ENCODE measurements at regions not wholly inside any gene's neighbourhood (a gene's known extent, or its start where the extent isn't known, plus 50 kb on each side); places are given as distances from the start of the nearest gene placed in this dataset.

DNA sequence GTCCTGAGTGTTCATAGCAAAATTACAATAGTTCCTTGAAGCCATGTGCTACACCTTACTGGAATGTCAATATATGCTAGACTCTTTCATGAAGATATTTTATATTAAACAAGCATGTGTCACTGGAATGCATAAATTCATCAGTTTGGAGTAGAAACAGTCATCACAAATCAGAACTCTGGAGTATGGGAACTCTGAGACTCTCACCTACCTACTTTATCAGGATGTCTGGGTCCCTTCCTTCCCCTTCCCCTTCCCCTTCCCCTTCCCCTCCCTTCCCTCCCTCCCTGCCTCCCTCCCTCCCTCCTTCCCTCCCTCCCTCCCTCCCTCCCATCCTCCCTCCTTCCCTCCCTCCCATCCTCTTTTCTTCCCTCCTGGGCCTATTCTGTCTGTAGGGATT, 144.7 kb upstream of the PEX5L start:
- DNase-seq (ENCODE audit: low read depth) = no peak
- H3K4me3 ChIP-seq (ENCODE audit: low read depth, low read length) = no peak overlapping the region
- TF ChIP-seq, protein P1, sequence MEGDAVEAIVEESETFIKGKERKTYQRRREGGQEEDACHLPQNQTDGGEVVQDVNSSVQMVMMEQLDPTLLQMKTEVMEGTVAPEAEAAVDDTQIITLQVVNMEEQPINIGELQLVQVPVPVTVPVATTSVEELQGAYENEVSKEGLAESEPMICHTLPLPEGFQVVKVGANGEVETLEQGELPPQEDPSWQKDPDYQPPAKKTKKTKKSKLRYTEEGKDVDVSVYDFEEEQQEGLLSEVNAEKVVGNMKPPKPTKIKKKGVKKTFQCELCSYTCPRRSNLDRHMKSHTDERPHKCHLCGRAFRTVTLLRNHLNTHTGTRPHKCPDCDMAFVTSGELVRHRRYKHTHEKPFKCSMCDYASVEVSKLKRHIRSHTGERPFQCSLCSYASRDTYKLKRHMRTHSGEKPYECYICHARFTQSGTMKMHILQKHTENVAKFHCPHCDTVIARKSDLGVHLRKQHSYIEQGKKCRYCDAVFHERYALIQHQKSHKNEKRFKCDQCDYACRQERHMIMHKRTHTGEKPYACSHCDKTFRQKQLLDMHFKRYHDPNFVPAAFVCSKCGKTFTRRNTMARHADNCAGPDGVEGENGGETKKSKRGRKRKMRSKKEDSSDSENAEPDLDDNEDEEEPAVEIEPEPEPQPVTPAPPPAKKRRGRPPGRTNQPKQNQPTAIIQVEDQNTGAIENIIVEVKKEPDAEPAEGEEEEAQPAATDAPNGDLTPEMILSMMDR (conservative IDR thresholded peaks at IDR 0.05; ENCODE audit: low read depth, low read length) = no peak

GRCh38 chr3:180183346-180183745, 146.6 kb upstream of the PEX5L start:
- TF ChIP-seq, protein P1 (conservative IDR thresholded peaks at IDR 0.05; ENCODE audit: low read depth, low read length) = no peak
- H3K4me3 ChIP-seq (ENCODE audit: low read depth, low read length) = no peak overlapping the region
- DNase-seq (ENCODE audit: low read depth) = no peak

DNA sequence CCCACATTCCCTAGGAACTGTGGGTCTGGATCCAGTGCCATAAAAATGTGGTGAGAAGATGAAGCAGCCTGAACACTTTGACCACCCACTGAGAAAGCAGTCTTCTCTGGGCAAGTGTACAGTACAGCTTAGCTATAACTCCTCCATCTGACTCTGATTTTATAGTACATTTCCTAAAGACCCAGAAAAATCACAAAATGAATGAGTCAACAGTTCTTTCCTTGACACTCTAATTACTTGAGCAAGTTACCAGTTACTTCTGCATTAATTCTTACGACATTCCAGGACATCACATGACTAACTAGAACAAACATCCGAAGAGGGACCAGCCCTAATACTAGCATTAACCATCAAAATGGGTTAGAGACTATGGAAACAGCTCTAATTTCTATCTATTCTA, 148.1 kb upstream of the PEX5L start:
- no peak for DNase-seq (ENCODE audit: low read depth)
- TF ChIP-seq, protein P1 (conservative IDR thresholded peaks at IDR 0.05; ENCODE audit: low read depth, low read length) = no peak
- no peak overlapping the region for H3K4me3 ChIP-seq (ENCODE audit: low read depth, low read length)

DNA sequence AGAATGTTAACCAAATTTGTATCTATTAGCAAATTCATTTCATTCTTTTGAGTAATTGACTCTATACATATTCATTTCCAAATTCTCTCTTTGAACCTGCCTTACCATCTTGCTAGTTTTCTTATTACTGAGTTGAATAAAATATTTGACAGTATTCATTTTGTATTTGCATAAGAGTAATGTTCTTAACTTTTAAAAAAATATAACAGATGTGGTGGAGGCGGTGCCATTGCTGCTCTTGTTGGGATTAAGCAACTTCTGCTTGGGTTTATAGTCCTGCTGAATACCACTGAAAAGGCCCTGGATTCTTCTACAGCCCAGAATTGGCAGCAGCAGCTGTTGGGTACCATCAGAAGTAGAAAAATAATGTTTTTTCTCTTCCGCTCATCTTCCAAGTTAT, 148.9 kb upstream of the PEX5L start:
- TF ChIP-seq, protein P1 (conservative IDR thresholded peaks at IDR 0.05; ENCODE audit: low read depth, low read length) = no peak
- DNase-seq (ENCODE audit: low read depth) = no peak

GRCh38 chr3:180188512-180189309, 152.0 kb upstream of the PEX5L start:
- TF ChIP-seq, protein P1 (conservative IDR thresholded peaks at IDR 0.05; ENCODE audit: low read depth, low read length) = no peak
- DNase-seq (ENCODE audit: low read depth) = no peak
- no peak overlapping the region for H3K4me3 ChIP-seq (ENCODE audit: low read depth, low read length)

More for the DNA sequence above, 148.9 kb upstream of the PEX5L start:
- no peak overlapping the region for H3K4me3 ChIP-seq (ENCODE audit: low read depth, low read length)

DNA sequence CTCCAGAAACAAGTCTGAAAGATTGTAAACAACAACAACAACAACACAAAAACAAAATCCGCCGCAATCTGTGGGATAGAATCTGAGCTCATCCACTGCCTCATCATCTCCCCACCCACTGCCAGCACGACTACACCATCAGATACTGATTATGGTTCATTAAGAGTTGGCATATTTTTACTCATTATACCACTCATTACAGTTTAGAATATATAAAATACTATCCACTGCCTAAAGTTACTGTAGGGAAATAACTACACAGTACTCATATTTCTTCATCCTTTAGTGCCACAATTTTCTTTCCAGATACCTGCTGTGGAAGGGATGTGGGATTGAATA, 152.5 kb upstream of the PEX5L start:
- no peak overlapping the region for H3K4me3 ChIP-seq (ENCODE audit: low read depth, low read length)
- TF ChIP-seq, protein P1 (conservative IDR thresholded peaks at IDR 0.05; ENCODE audit: low read depth, low read length) = no peak
- no peak for DNase-seq (ENCODE audit: low read depth)

- H3K4me3 ChIP-seq (ENCODE audit: low read depth, low read length) = no peak overlapping the region
- TF ChIP-seq, protein P1 (conservative IDR thresholded peaks at IDR 0.05; ENCODE audit: low read depth, low read length) = no peak
These were observed 159.9 kb upstream of the PEX5L start for GRCh38 chr3:180196658-180197057.

More at GRCh38 chr3:180196658-180197057, 159.9 kb upstream of the PEX5L start:
- no peak for DNase-seq (ENCODE audit: low read depth)
